HepG2 (cell line): ENCODE measurements at regions not wholly inside any gene's neighbourhood (a gene's known extent, or its start where the extent isn't known, plus 50 kb on each side); places are given as distances from the start of the nearest gene placed in this dataset.

Experiments
- ATAC-seq: fragments of 200-7000 bp; cut with Tn5 transposase; 3 replicates; pipeline ENCODE4 v1.9.1; 2020; ENCODE audit warnings: mild to moderate bottlenecking, moderate library complexity
- BruUV-seq: library from RNA; stranded (reverse); fragments of 400-500 nt; replicated peaks from 2 replicates; lab custom pipeline; 2021; lab: Mats Ljungman, UMichigan
- CTCF ChIA-PET: fragments of 300-600 bp; formaldehyde crosslinking; extraction: SDS; loops from one replicate; lab custom pipeline; 2021; ENCODE audit warnings: low total read pairs, inconsistent platforms, low intra/inter-chr PET ratio; lab: Yijun Ruan, JAX
- POLR2A ChIA-PET: fragments of 350-600 bp; sonication (Branson Sonifier 250); formaldehyde crosslinking; loops from one replicate; lab custom pipeline; 2020; ENCODE audit warnings: antibody characterized with exemption, inconsistent platforms; lab: Yijun Ruan, JAX
- DNase-seq: peaks from one replicate; pipeline ENCODE4 v3.0.0-alpha.2; 2015; ENCODE audit warnings: low spot score
- FAIRE-seq: peaks from 3 replicates; lab custom pipeline; 2011; peaks lifted over from hg19 to GRCh38; lab: Jason Lieb, UNC
- H2AFZ ChIP-seq: one replicate; pipeline ENCODE4 v1.6.1; 2011; ENCODE audit warnings: low read length, inconsistent platforms
- H3K27ac ChIP-seq: fragments of 300-600 bp; 3 replicates; pipeline ENCODE4 v1.8.0; 2011; ENCODE audit warnings: mixed run types, mild to moderate bottlenecking, mixed read lengths, low read length, inconsistent platforms; ENCODE audit not compliant: insufficient read depth; ENCODE audit errors: extremely low read length
- H3K27me3 ChIP-seq, 2 experiments: fragments of 200-600 bp in 1 of 2; 2 replicates in 1 of 2; 3 replicates in 1 of 2; pipeline versions ENCODE4 v1.6.0 to v1.8.0; 2011; ENCODE audit warnings: low read length in 2 of 2, mild to moderate bottlenecking in 2 of 2, moderate library complexity in 2 of 2, inconsistent platforms in 1 of 2; ENCODE audit not compliant: insufficient read depth in 2 of 2, control insufficient read depth in 1 of 2
- H3K36me3 ChIP-seq, 2 experiments: fragments of 200-600 bp in 1 of 2; replicated peaks in 1 of 2; 2 replicates in 1 of 2; 3 replicates in 1 of 2; pipeline versions ENCODE4 v1.5.1 to v1.8.0; 2011; ENCODE audit warnings: low read length in 2 of 2, inconsistent platforms in 1 of 2; ENCODE audit not compliant: insufficient read depth in 2 of 2, control insufficient read depth in 1 of 2
- H3K4me1 ChIP-seq: 2 replicates; pipeline ENCODE4 v1.5.1; 2012; ENCODE audit warnings: low read length, inconsistent platforms; ENCODE audit not compliant: insufficient read depth
- H3K4me2 ChIP-seq: 2 replicates; pipeline ENCODE4 v1.6.0; 2011; ENCODE audit warnings: low read depth, low read length, inconsistent platforms
- H3K4me3 ChIP-seq, 3 experiments: fragments of 200-600 bp in 1 of 3; sonication (generic), shearing (Covaris generic) in 1 of 3; replicated peaks in 1 of 3; 2 replicates each; pipeline ENCODE4 v1.5.1; 2011 to 2016; ENCODE audit warnings: low read length in 3 of 3, inconsistent platforms in 2 of 3, low read depth in 2 of 3, mild to moderate bottlenecking in 2 of 3, control low read depth in 1 of 3, mixed read lengths in 1 of 3; ENCODE audit not compliant: insufficient read depth in 1 of 3
- H3K79me2 ChIP-seq: one replicate; pipeline ENCODE4 v1.6.1; 2011; ENCODE audit warnings: low read length, inconsistent platforms; ENCODE audit not compliant: insufficient read depth
- H3K9ac ChIP-seq: 2 replicates; pipeline ENCODE4 v1.6.0; 2011; ENCODE audit warnings: mild to moderate bottlenecking, low read depth, low read length, inconsistent platforms; ENCODE audit not compliant: insufficient read depth
- H3K9me3 ChIP-seq: 2 replicates; pipeline ENCODE4 v1.5.1; 2012; ENCODE audit warnings: mild to moderate bottlenecking, low read length
- H4K20me1 ChIP-seq: 2 replicates; pipeline ENCODE4 v1.6.0; 2011; ENCODE audit warnings: inconsistent platforms, mild to moderate bottlenecking, low read length, moderate library complexity; ENCODE audit not compliant: insufficient read depth
- CREBL2 ChIP-seq: sonication (generic); formaldehyde crosslinking; IDR thresholded peaks from 2 replicates; pipeline ENCODE4 v1.8.1; 2023; ENCODE audit warnings: missing genetic modification reagents, mild to moderate bottlenecking, borderline replicate concordance
- MIER3 ChIP-seq: IDR thresholded peaks from 2 replicates; pipeline ENCODE4 v1.6.1; 2016; ENCODE audit warnings: missing compliant biosample characterization, borderline replicate concordance
- MTERF4 ChIP-seq: sonication (generic); formaldehyde crosslinking; IDR thresholded peaks from 2 replicates; pipeline ENCODE4 v1.8.0; 2023; ENCODE audit warnings: mild to moderate bottlenecking, missing genetic modification reagents
- SRSF4 ChIP-seq: fragments of 200-400 bp; formaldehyde crosslinking; IDR thresholded peaks from one replicate; pipeline ENCODE4 v1.6.1; 2018; ENCODE audit warnings: mild to moderate bottlenecking, low read depth, low read length, moderate library complexity; ENCODE audit not compliant: poor library complexity, severe bottlenecking
- THAP7 ChIP-seq: sonication (generic); formaldehyde crosslinking; IDR thresholded peaks from 2 replicates; pipeline ENCODE4 v1.8.1; 2023; ENCODE audit warnings: mild to moderate bottlenecking, missing genetic modification reagents
- ZNF18 ChIP-seq: sonication (generic); formaldehyde crosslinking; IDR thresholded peaks from 2 replicates; pipeline ENCODE4 v1.8.0; 2022; ENCODE audit warnings: mild to moderate bottlenecking, missing genetic modification reagents; ENCODE audit not compliant: insufficient replicate concordance
- ZNF883 ChIP-seq: sonication (generic); formaldehyde crosslinking; IDR thresholded peaks from 2 replicates; pipeline ENCODE4 v1.5.1; 2020; ENCODE audit warnings: mild to moderate bottlenecking, missing genetic modification reagents; ENCODE audit errors: not compliant biosample characterization
- WGBS: methylation state at CpG from one replicate; pipeline ENCODE4 v1.1.6; 2017; ENCODE audit warnings: low lambda C conversion rate; 5-methylcytosine and 5-hydroxymethylcytosine counted together
- in situ Hi-C: cut with HindIII; loops from 2 replicates; pipeline ENCODE4 v1.10.0; 2017; ENCODE audit warnings: low pct_unique_long_range_greater_than_20kb; ENCODE audit not compliant: extremely low pct_ligation_motif_present
- intact Hi-C: fragments of 100-400 bp; cut with micrococcal nuclease; formaldehyde crosslinking; loops from one replicate; pipeline ENCODE4 v1.10.0; 2022; ENCODE audit not compliant: unreplicated experiment

- in situ Hi-C loops (no loop called here), intact Hi-C loops (no loop called here)
- H3K9me3 ChIP-seq: peaks cover 10% of the 10 kb centered on the region
- no TSS peak for BruUV-seq
- DNase-seq (no peak), ATAC-seq (no peak), FAIRE-seq (no peak)
- H3K9ac ChIP-seq: no peak overlapping the region
- WGBS: 27% methylated on average over 1 of the region's 1 CpG
- H3K4me1 ChIP-seq: no peaks in the 10 kb centered on the region
- no peaks in the 10 kb centered on the region for H3K79me2 ChIP-seq
- no peak overlapping the region for H3K4me2 ChIP-seq
- TF ChIP-seq ZNF18 (CRISPR knock-in tag): no peak
- no peak for TF ChIP-seq THAP7 (CRISPR knock-in tag)
- TF ChIP-seq ZNF883 (CRISPR knock-in tag): no peak
- no peak for TF ChIP-seq SRSF4
- TF ChIP-seq MIER3: no peak
- no peak for TF ChIP-seq CREBL2
- no peak for TF ChIP-seq MTERF4 (CRISPR knock-in tag)
- no peaks in the 10 kb centered on the region for H4K20me1 ChIP-seq
- H2AFZ ChIP-seq: no peak overlapping the region
- no peak overlapping the region for H3K27ac ChIP-seq
- no peaks in the 10 kb centered on the region for H3K36me3 ChIP-seq
- ChIA-PET POLR2A (no interaction called here), CTCF (no interaction called here)
- H3K4me3 ChIP-seq: no peak overlapping the region
- no peaks in the 10 kb centered on the region for H3K27me3 ChIP-seq
Measured at GRCh38 chr18:42532119-42532518, 577.1 kb downstream of the PIK3C3 start.
